Muscle of back (tissue), 3 donors: ENCODE measurements at regions not wholly inside any gene's neighbourhood (a gene's known extent, or its start where the extent isn't known, plus 50 kb on each side); places are given as distances from the start of the nearest gene placed in this dataset.
"Not testable (repeated sequence)": the region's sequence is repeated elsewhere in the genome, so short reads cannot be mapped to it uniquely, and the experiment has no call there.

ENCODE experiments used
- DNase-seq, 3 donors: peaks; one replicate each; pipeline versions ENCODE4 v3.0.0 to v3.0.0-alpha.2; 2013

DNA sequence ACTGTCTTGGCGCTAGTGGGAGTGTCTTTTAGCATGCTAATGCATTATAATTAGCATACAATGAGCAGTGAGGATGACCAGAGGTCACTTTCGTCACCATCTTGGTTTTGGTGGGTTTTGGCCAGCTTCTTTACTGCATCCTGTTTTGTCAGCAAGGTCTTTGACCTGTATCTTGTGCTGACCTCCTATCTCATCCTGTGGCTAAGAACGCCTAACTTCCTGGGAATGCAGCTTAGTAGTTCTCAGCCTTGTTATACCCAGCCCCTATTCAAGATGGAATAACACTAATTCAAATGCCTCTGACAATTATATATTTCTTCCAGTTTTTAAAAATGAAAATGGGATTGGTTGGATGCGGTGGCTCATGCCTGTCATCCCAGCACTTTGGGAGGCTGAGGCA is 92.0 kb upstream of the TMTC4 start:
- not testable (repeated sequence) for DNase-seq

DNA sequence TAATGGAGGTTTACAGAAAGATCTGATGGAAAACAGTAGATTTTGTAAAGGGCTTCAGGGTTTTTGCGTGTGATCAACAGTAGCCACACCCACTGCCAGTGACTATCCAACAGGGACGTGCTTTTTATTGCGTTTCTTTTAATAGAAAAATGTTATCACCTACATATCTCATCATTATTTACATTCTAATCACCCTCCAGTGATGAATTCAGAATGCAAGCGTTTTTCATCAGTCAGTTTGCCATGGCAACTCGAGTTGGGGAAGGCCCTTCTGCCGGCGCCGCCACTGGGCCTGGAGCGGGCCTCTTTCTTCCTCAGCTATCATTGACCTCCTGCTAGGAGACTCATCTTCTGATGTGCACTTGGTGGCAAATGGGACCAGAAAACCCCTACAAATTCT is 90.3 kb upstream of the TMTC4 start:
- no peak for DNase-seq

- DNase-seq, result not testable (repeated sequence)
Measured at GRCh38 chr13:100762126-100762525, 87.5 kb upstream of the TMTC4 start.

GRCh38 chr13:100755891-100756290 is 81.3 kb upstream of the TMTC4 start:
- DNase-seq, result peak in 2 of 3 donors; percentile 30 to 35

DNA sequence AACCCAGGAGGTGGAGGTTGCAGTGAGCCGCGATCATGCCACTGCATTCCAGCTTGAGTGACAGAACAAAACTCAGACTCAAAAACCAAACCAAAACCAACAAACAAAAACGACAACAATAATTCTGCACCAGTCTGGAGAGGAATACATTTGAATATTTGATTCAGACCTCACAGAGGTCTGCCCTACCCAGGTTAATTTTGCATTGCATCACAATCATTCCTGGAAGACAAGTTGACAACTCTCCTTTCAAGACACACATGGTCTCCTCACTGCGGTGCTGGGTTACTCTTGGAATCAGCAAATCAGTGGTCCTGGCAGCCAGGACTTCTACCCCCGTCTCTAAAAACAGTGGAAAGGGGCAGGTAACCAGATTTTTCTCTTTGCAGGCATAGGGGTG is 79.9 kb upstream of the TMTC4 start:
- no peak for DNase-seq

DNA sequence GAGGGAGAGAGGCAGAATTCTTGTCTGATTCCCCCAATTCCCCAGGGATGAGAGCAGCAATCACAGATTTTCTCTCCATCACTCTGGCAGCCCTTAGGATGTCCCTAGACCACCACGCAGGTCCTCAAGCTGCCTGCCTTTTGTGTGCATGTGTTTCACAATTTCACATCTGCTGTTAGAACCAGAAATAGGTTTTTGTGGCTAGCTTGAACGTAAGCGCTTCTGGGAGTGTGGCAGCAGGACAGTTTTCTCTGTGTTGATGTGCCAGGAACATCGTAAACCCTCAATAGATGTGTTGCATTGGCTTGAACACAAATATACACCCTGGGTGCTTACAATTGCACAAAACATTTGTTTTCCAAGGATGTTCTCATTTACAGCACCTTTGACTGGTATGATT is 78.8 kb upstream of the TMTC4 start:
- peak in 1 of 3 donors; percentile 13 for DNase-seq

DNA sequence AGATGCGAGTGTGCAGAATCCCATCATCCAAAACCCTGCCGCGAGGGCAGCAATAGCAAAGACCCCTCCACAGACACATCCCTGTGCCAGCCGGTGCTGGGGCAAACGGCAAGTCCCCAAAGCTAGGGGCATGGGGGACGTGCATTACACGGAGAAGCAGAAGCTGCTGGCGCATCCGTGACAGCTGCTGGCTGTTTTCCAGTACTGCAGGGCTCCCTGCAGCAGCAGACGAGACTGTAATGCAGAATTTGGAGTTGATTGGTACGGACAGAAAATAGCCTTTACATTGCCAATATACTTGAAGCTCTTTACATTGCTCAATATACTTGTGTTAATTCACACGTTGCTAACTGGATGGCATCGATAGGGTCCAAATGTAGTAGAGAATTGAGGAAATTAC is 77.2 kb upstream of the TMTC4 start:
- no peak for DNase-seq

DNA sequence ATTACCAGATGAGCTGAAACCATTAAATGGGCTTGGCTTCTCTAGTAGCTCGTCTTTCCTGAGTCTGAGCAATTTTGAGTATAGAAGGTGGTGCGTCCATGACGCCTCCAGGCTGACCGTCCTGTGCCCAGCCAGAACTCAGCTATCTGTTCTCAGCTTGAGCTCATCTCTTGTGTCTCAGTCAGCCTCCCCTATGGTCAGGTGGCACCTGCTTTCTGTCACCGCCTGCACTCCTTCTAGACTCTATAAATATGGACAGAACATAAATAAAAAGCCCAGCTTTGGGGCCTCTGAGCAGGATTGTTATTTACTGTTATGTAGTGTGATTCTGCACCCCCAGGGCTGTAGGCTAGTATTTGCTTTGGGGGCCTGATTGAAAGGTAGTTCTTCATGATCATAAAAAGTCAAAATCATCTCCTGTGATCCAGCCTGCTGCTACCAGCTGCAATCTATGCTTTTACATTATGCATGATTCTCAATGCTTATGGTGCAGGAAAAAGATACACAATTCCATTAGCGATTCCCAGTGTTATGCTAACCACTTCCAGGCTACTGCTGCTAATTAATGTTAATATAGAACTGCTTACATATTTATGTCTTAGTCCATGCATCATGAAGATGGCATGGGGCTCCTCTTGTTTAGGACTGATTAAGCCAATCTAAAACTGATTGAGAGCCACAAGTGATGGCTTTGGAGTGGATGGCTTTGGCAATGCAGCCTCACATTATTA is 72.5 kb upstream of the TMTC4 start:
- no peak for DNase-seq

- no peak for DNase-seq
Measured at GRCh38 chr13:100738176-100738855, 63.7 kb upstream of the TMTC4 start.

GRCh38 chr13:100735494-100735893 is 60.9 kb upstream of the TMTC4 start:
- no peak for DNase-seq

DNA sequence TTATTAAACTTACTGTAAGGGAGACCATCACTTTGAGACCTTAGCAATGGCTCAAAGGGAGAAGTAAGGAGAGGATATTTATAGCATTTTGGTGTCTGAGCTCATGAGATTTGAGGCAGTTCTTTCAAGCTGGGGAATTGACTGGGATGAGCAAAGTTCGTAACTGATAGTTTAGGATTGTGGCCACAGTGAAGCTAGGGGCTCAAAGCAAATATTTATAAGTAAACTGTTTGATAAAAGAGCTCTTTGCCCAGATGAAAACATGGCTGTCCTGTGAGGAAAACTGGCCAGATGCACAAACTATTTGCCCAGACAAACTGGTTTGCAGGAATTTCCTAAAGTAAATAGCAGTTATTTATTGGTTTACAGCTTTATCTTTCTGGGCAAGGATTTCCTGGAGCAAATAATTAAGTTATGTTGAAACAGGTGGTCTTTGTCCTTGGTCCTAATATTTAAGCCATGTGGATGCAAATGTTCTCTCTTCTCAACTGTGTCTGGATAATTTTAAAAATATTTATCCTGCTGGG is 59.7 kb upstream of the TMTC4 start:
- DNase-seq, result no peak

DNA sequence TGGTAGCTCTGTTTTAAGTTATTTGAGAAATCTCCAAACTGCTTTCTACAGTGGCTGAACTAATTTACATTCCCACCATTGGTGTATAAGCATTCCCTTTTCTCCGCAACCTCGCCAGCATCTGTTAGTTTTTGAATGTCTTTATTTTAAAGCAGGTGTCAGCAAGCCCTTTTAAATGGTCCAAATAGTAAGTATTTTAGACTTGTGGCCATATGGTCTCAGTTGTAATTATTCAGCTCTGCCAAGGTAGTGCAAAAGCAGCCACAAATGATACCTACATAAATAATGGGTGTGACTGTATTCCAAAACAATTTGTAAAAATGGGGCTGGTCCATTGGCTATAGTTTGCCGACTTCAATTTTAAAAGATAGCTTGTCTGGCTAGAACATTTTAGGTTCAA is 58.7 kb upstream of the TMTC4 start:
- no peak for DNase-seq

DNA sequence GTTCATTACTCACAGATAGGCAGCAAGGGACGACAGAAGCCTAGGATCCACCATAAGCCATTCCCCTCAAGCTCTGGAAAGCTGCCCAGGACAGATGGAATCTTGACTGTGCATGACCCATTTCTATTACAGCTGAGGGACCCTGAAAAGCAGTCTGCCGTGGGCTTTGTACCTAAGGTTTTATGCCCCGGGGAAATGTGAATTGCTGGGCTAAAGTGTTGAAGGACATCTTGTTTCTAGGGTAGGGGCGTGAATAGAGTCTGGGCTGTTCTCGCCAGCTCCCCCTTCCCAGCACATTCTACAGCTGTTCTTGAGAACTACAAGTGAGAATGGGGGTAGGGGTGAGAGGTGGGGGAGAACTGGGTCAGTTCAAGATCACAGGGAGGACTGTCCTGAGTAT is 53.6 kb upstream of the TMTC4 start:
- DNase-seq, result no peak

DNA sequence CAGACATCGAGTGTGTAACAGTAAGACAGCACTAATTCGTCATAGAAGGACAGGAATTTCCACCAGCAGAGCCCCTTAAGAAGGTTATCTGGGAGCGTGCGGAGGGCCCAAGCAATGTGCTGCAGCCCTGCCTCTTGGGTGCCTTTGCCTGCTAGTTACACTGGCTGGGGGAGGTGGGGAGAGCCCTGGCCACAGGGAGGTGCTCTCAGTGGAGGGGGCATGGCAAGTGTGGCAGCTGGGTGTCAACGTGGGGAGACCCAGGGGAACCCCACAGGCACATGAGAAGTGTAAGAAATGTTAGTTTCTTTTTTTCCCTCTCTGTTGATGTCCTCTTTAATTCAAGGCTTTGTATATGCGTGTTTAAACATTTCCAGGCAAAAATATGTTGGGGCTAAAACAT is 50.9 kb upstream of the TMTC4 start:
- no peak for DNase-seq

DNA sequence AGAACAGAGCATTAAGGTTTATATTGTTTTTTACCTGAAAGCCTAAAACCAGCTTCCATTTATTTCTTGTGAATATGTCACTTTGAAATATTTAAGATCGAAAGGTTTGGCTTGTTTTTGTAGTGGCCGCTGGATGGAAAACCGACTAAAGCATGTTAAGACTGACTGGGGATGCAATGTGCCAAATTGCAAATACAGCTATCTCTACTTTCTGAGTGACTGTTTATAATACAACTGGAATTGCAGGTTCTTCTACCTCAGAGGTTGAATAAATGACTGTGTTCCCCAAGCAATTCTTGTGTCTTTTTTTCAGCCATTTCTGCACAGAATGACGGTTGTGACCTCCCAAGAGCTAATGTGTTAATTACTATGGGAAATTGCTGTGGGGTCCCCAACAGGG is 50.0 kb upstream of the TMTC4 start:
- no peak for DNase-seq
